GM19468 (cell line): ENCODE measurements at regions not wholly inside any gene's neighbourhood (a gene's known extent, or its start where the extent isn't known, plus 50 kb on each side); places are given as distances from the start of the nearest gene placed in this dataset.
"Not testable (repeated sequence)": the region's sequence is repeated elsewhere in the genome, so short reads cannot be mapped to it uniquely, and the experiment has no call there.

Source experiments
- ATAC-seq: cut with Tn5 transposase; IDR thresholded peaks from one replicate; pipeline ENCODE4 v1.9.1; 2021; ENCODE audit warnings: mild to moderate bottlenecking, moderate library complexity, moderate number of reproducible peaks; ENCODE audit not compliant: unreplicated experiment; ENCODE audit errors: extremely low read depth

- no peak for ATAC-seq
Observed at GRCh38 chr20:53823121-53823764, 229.6 kb upstream of the ZNF217 start.

GRCh38 chr20:53822534-53822933 lies 228.9 kb upstream of the ZNF217 start:
- ATAC-seq, result no peak

GRCh38 chr20:53819973-53820451 lies 226.4 kb upstream of the ZNF217 start:
- no peak for ATAC-seq

- ATAC-seq, result no peak
Observed at GRCh38 chr20:53818457-53819177, 225.0 kb upstream of the ZNF217 start.

- ATAC-seq, result not testable (repeated sequence)
Observed at GRCh38 chr20:53817513-53817912, 223.9 kb upstream of the ZNF217 start.

GRCh38 chr20:53816872-53817398 lies 223.3 kb upstream of the ZNF217 start:
- ATAC-seq, result no peak

GRCh38 chr20:53815509-53815908 lies 221.9 kb upstream of the ZNF217 start:
- no peak for ATAC-seq

- no peak for ATAC-seq
Observed at GRCh38 chr20:53814060-53814459, 220.4 kb upstream of the ZNF217 start.

- no peak for ATAC-seq
Observed at GRCh38 chr20:53813636-53814035, 220.0 kb upstream of the ZNF217 start.

GRCh38 chr20:53811577-53811976 lies 217.9 kb upstream of the ZNF217 start:
- ATAC-seq, result no peak

- ATAC-seq, result no peak
Observed at GRCh38 chr20:53810661-53811355, 217.2 kb upstream of the ZNF217 start.

GRCh38 chr20:53809728-53810365 lies 216.2 kb upstream of the ZNF217 start:
- ATAC-seq, result no peak

GRCh38 chr20:53809217-53809616 lies 215.6 kb upstream of the ZNF217 start:
- no peak for ATAC-seq

- ATAC-seq, result no peak
Observed at GRCh38 chr20:53808733-53809132, 215.1 kb upstream of the ZNF217 start.

- ATAC-seq, result not testable (repeated sequence)
Observed at GRCh38 chr20:53808302-53808701, 214.7 kb upstream of the ZNF217 start.

- no peak for ATAC-seq
Observed at GRCh38 chr20:53806683-53807401, 213.2 kb upstream of the ZNF217 start.

- no peak for ATAC-seq
Observed at GRCh38 chr20:53805895-53806384, 212.3 kb upstream of the ZNF217 start.

GRCh38 chr20:53804920-53805894 lies 211.6 kb upstream of the ZNF217 start:
- ATAC-seq, result no peak
